GM12874 (cell line): ENCODE measurements at regions not wholly inside any gene's neighbourhood (a gene's known extent, or its start where the extent isn't known, plus 50 kb on each side); places are given as distances from the start of the nearest gene placed in this dataset.

Experiments used
- TF ChIP-seq, protein P1 (sequence below): IDR thresholded peaks from 2 replicates; pipeline ENCODE4 v1.5.1; 2011; ENCODE audit warnings: low read depth, mild to moderate bottlenecking, control low read depth, low read length, moderate library complexity; ENCODE audit not compliant: insufficient read depth

DNA sequence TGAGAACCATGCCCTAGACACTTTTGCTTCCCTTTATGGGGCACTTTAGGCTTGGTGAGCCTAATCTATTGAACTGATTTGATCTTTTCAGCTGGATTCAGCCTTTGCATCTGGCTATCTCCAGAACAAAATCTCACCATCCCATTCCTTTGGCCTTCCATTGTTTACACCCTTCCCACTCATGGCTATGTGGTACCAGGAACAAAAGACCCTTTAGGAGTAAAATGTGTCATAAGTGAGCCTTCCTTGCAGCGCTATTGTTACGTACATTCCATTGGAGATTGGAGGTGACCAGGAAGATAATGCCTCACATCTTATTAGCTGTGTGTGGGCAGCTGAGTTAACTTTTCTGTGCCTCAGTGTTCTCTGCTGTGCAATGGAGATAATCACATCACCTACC lies 188.4 kb downstream of the SATB1 start:
- TF ChIP-seq, protein P1, sequence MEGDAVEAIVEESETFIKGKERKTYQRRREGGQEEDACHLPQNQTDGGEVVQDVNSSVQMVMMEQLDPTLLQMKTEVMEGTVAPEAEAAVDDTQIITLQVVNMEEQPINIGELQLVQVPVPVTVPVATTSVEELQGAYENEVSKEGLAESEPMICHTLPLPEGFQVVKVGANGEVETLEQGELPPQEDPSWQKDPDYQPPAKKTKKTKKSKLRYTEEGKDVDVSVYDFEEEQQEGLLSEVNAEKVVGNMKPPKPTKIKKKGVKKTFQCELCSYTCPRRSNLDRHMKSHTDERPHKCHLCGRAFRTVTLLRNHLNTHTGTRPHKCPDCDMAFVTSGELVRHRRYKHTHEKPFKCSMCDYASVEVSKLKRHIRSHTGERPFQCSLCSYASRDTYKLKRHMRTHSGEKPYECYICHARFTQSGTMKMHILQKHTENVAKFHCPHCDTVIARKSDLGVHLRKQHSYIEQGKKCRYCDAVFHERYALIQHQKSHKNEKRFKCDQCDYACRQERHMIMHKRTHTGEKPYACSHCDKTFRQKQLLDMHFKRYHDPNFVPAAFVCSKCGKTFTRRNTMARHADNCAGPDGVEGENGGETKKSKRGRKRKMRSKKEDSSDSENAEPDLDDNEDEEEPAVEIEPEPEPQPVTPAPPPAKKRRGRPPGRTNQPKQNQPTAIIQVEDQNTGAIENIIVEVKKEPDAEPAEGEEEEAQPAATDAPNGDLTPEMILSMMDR, result no peak

DNA sequence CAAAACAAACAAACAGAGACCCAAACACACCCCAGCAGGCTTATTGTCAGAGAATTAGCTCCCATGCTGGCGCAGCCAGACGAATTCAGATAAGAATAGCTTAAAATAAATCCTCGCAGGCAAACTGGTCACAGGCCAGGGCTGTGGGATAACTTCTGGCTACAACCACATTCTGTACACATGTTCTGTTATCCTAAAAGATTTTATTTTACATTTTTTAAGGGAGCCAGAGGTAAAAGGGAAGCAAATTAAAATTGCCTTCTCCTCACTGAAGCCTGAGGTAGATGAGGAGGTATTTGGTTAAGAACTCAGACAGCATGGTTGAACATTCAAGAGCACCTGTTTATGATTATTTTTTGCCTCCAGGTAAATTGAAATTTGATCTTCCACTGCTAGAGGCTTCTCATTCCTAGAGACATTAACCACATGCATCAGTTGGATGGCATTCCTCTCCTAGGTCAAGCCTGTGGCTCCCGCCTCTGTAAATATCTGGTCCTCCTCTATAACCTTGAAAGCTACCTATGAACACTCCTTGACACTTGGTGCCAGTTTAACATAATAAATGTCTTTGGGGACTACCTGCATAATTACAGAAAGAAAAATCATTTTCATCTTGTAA lies 190.3 kb downstream of the SATB1 start:
- TF ChIP-seq, protein P1, result no peak

DNA sequence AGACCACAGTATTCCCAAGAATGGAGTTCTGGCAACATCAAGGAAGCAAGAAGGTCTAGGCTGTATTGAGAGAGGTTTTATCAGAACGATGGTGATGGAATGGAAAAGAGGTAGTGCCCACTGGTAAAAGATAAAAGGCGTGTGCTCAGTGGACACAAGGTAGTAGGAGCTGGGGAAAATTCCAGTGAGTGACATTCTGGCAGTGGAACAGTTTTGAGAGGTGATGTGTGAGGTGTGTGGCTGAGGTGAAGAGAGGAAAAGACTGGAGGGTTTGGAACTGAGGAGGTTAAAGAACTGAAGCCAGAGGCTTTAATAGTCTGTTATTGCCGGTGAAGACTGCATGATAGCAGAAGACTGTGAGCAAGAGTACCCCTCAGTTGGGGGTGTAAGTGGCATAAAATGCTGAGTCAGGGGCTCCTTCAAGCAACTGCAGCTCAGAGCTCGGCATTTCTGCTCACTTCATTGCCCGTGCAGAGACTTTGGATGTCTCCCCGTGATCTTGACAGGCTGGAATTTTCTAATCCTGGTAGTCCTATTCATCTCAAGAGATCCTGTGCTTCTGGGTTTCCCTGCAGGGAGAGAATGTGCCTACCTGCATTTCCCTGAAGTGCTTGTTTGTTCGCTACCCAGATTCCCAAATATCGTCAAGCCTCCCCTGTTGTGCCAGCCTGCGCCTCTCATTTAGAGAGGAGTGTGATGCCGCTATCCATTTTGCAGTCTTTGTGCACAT lies 191.0 kb downstream of the SATB1 start:
- TF ChIP-seq, protein P1, result no peak

DNA sequence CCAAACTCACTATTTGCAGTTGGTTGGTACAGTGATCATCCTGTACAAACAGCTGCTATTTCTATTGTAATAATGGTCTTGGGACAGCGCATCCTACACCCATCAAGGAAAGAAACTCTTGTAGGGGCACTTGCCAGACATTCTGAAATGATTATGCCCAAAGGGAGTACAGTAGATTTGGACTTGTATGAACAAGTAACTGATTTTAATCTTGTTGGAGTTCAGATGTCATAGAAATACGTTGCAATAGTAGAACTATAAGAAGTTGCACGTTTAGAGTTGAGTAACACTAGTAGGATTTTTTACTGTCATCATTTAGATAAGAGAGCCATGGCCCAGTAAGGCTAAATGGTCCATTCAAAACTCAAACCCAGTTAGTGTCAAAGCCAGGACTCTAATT lies 192.8 kb downstream of the SATB1 start:
- TF ChIP-seq, protein P1, result no peak

DNA sequence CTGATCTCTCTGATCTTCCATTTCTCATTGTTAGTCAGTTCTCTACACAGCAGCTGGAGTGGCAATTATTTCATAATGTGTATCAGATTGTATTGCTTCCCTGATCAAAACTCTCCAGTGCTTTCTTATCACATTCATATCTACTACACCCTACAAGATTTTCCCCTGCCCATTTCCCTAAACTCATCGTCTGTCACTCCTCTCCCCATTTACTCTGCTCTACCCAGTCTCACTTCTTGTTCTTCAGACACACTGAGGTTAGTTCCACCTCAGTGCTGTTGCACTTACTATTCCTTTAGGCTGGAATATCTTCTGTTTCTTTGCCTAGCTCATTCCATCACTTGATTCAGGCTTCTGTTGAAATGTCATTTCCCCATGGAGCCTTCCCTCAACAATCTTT lies 197.1 kb downstream of the SATB1 start:
- TF ChIP-seq, protein P1, result no peak

DNA sequence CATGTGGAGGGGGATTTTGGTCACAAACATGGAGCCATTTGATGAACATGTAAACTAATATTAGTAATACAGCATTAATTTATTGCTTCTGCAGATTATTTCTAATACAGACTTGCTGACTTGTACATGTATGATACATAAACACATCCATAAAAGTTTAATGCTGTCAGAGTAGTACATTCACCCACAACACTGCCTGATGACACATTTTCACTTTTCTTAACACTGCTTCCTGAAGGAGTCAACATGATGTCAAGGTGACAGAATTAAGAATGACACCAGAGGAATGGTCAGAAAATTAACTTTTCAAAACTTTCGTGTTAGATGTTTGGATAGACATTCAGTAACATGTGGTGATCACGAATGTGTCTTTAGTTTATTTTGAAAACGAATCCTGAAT lies 199.4 kb downstream of the SATB1 start:
- TF ChIP-seq, protein P1, result no peak

DNA sequence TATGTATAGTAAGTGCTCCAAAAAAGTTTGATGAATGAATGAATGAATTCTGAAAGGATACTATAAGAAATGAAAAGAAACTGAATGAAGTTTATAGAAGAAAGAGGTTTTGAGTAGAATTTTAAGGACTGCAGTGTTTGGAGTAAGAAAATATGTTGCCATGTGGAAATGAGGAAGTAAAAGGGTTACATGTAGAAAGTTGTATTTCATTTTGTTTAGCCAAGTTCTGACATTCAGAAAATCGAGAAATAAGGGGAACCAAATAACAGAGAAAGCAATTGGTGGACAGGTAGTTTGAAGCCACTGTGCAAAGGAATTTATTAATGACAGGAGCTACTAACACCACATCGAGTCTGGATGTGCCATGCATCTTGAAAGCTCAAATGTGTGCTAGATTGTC lies 200.7 kb downstream of the SATB1 start:
- TF ChIP-seq, protein P1, result no peak
